HT-29 (cell line): ENCODE measurements at regions not wholly inside any gene's neighbourhood (a gene's known extent, or its start where the extent isn't known, plus 50 kb on each side); places are given as distances from the start of the nearest gene placed in this dataset.

Experiments used
- DNase-seq: peaks from one replicate; pipeline ENCODE4 v3.0.0-alpha.2; 2015; ENCODE audit warnings: low spot score

DNA sequence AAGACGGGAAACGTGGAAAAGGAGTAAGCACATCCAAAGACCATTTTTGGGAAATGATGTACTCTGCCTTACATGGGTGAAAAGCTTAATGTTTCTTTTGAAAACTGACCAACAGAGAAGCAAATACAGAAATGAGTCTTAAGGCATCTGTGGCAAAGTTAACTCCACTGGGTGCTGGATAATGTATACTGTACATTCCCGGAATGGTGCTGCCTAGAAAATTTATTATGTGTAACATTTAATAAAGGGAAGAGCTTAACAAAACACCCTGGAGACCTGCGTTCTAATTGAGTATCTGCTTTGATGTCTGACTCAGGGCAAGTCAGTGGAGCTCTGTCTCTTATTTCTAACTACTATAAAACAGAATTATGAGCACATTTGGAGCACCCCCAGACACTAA lies 230.2 kb downstream of the MID1 start:
- no peak for DNase-seq

DNA sequence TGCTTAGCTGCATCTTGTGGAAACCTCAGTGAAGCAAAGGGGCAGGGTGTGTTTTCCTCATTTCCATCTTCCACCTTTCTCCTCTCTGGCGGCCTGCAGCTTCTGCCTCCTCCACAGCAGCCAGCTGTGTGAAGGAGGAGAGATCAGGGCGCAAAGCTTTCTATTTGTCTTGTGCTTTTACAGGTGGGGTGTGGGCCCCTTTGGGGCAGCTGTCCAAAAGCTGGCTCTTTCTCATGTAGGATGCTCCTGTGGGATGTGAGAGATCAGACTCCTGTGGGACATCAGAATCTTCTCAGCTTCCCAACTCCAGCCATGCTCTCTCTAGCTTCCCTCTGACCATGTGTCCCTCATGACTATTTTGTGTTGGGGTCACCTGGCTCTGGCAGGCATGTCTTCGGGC lies 227.1 kb downstream of the MID1 start:
- DNase-seq, result no peak

DNA sequence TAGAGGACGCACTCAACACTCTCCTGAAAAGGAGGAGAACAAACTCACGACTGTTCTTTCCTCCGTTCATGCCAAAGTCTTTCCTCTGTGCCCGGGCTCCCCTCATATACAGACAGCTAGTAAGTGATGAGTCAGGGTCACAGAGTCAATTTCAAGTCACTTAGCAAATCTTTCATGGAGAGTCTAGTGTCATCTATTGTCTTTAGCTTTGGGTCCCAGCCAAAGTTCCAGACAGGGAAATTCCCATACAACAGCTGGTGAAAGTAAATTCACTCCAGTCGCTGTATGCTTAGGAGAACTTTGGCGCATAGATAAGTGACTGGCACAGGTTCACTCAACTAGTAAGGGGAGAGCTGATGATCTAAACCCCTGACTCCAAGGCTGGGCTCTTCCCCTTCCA lies 226.5 kb downstream of the MID1 start:
- DNase-seq, result no peak

DNA sequence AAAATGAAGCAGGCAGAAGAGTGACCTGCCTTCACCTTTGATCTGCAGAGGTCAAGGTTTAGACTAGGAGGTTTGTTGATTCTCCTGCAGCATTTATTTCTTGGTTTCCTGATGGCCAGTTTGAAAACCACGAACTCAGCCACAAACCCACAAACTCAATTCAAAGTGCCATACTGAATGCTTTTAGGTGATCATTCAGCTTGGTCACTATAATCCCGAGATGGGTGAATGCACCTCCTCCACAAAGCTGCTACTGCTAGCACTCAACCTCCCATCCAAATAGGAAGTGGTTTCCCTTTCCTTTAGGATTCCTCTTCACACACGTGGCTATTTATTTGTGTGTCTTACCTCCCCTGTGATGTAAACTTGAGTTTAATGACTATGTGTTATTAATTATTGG lies 225.2 kb downstream of the MID1 start:
- DNase-seq, result no peak
